ENCODE measurements at regions not wholly inside any gene's neighbourhood (a gene's known extent, or its start where the extent isn't known, plus 50 kb on each side); places are given as distances from the start of the nearest gene placed in this dataset.

DNA sequence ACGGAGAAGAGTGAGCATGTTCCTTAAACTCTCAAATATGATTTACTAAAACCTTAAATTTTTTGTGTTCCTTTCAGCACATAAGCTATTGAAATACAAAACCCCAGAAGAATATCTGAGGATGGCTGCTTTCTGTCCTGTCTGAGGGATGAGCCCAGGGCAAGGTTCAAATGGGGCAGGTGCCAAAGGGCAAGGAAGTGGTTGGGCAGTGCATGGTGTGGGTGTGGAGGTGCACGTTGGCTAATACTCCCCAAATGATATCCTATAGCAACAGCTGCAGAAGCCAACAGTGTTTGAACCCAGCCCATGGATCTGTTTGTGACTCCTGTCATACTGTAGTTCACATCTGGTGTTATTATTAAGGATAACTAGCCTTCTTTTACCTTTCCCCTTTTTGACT is 183.0 kb downstream of the CDCA7 start:
- TF ChIP-seq, protein P1, sequence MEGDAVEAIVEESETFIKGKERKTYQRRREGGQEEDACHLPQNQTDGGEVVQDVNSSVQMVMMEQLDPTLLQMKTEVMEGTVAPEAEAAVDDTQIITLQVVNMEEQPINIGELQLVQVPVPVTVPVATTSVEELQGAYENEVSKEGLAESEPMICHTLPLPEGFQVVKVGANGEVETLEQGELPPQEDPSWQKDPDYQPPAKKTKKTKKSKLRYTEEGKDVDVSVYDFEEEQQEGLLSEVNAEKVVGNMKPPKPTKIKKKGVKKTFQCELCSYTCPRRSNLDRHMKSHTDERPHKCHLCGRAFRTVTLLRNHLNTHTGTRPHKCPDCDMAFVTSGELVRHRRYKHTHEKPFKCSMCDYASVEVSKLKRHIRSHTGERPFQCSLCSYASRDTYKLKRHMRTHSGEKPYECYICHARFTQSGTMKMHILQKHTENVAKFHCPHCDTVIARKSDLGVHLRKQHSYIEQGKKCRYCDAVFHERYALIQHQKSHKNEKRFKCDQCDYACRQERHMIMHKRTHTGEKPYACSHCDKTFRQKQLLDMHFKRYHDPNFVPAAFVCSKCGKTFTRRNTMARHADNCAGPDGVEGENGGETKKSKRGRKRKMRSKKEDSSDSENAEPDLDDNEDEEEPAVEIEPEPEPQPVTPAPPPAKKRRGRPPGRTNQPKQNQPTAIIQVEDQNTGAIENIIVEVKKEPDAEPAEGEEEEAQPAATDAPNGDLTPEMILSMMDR (IDR thresholded peaks at IDR 0.05; ENCODE audit: low read depth, low read length, missing control alignments), result no peak
- in situ Hi-C loops (cut with HindIII; ENCODE audit: low sequenced_read_pairs), result no loop called here
- no peak for DNase-seq (ENCODE audit: low read depth)
- H3K4me3 ChIP-seq (ENCODE audit: low read depth, low read length), result no peak overlapping the region

GRCh38 chr2:173539615-173540014 is 184.9 kb downstream of the CDCA7 start:
- no peak overlapping the region for H3K4me3 ChIP-seq (ENCODE audit: low read depth, low read length)
- no peak for DNase-seq (ENCODE audit: low read depth)
- TF ChIP-seq, protein P1 (IDR thresholded peaks at IDR 0.05; ENCODE audit: low read depth, low read length, missing control alignments), result no peak
- in situ Hi-C loops (cut with HindIII; ENCODE audit: low sequenced_read_pairs), result no loop called here

- no peak overlapping the region for H3K4me3 ChIP-seq (ENCODE audit: low read depth, low read length)
- DNase-seq (ENCODE audit: low read depth), result no peak
- TF ChIP-seq, protein P1 (IDR thresholded peaks at IDR 0.05; ENCODE audit: low read depth, low read length, missing control alignments), result no peak
- in situ Hi-C loops (cut with HindIII; ENCODE audit: low sequenced_read_pairs), result no loop called here
These were observed 190.1 kb downstream of the CDCA7 start for GRCh38 chr2:173544641-173545363.

DNA sequence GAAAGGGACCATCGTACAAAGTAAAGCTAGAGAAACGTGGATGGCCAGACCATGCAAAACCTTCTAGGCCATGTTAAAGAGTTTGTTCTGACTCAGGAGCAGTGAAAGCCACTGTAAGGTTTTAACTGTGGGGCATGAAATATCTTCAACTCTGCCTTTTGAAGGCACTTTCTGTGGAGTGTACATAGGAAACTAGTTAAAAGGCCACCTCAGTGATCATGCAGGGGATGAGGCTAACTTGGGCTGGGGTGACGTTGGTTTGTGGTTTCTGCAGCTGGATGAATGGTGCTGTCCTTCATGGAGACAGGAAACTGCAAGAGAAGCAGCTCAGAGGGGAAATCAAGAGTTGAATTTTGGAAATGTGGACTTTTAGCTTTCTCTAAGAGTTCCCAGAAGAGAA is 190.7 kb downstream of the CDCA7 start:
- DNase-seq (ENCODE audit: low read depth), result no peak
- in situ Hi-C loops (cut with HindIII; ENCODE audit: low sequenced_read_pairs), result no loop called here
- TF ChIP-seq, protein P1 (IDR thresholded peaks at IDR 0.05; ENCODE audit: low read depth, low read length, missing control alignments), result no peak
- H3K4me3 ChIP-seq (ENCODE audit: low read depth, low read length), result no peak overlapping the region

- DNase-seq (ENCODE audit: low read depth), result no peak
- H3K4me3 ChIP-seq (ENCODE audit: low read depth, low read length), result no peak overlapping the region
- TF ChIP-seq, protein P1 (IDR thresholded peaks at IDR 0.05; ENCODE audit: low read depth, low read length, missing control alignments), result no peak
- in situ Hi-C loops (cut with HindIII; ENCODE audit: low sequenced_read_pairs), result no loop called here
These were observed 192.8 kb downstream of the CDCA7 start for GRCh38 chr2:173547499-173547898.

DNA sequence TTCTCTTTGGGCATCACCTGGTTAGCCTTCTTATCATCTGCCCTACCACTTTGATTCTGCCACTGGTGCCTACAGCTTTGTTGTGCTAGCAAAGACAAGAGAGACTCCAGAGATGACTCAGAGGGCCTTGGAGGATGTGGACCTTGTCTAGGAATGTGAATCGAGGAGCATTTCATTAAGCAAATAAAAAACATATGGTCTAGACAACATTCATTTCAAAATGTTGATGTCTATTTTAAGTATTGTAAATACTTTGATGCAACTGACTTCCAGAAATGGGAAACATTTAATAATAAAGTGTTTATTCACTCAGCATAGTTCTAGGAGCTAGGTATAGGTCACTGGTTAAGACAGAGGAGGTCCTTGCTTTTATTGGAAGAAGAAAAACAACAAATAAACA is 195.5 kb downstream of the CDCA7 start:
- H3K4me3 ChIP-seq (ENCODE audit: low read depth, low read length), result no peak overlapping the region
- in situ Hi-C loops (cut with HindIII; ENCODE audit: low sequenced_read_pairs), result loop anchor here (25.0 kb wide), 1 partner anchor 487 kb away; no protein-coding TSS in a partner anchor
- TF ChIP-seq, protein P1 (IDR thresholded peaks at IDR 0.05; ENCODE audit: low read depth, low read length, missing control alignments), result no peak
- no peak for DNase-seq (ENCODE audit: low read depth)

All from astrocyte of the cerebellum (primary cell).